ENCODE measurements at regions not wholly inside any gene's neighbourhood (a gene's known extent, or its start where the extent isn't known, plus 50 kb on each side); places are given as distances from the start of the nearest gene placed in this dataset.

- H3K27me3 Mint-ChIP-seq (ENCODE audit: unreplicated experiment) = peaks cover 2% of the 10 kb centered on the region
- peaks cover 5% of the 10 kb centered on the region for H3K36me3 Mint-ChIP-seq (ENCODE audit: unreplicated experiment)
Measured at GRCh38 chr1:43056981-43057391, 98.3 kb upstream of the SLC2A1 start.

GRCh38 chr1:43056460-43056859, 97.8 kb upstream of the SLC2A1 start:
- Mint-ChIP-seq H3K27ac (ENCODE audit: unreplicated experiment) (no peak overlapping the region), H3K27me3 (ENCODE audit: unreplicated experiment) (peaks cover 2% of the 10 kb centered on the region), H3K36me3 (ENCODE audit: unreplicated experiment) (peaks cover 5% of the 10 kb centered on the region), H3K9me3 (ENCODE audit: unreplicated experiment) (peaks cover 5% of the 10 kb centered on the region), H3K4me3 (ENCODE audit: unreplicated experiment) (no peak overlapping the region), H3K4me1 (ENCODE audit: low read depth, unreplicated experiment) (no peaks in the 10 kb centered on the region)
- DNase-seq = no peak
- TF ChIP-seq, protein P1, sequence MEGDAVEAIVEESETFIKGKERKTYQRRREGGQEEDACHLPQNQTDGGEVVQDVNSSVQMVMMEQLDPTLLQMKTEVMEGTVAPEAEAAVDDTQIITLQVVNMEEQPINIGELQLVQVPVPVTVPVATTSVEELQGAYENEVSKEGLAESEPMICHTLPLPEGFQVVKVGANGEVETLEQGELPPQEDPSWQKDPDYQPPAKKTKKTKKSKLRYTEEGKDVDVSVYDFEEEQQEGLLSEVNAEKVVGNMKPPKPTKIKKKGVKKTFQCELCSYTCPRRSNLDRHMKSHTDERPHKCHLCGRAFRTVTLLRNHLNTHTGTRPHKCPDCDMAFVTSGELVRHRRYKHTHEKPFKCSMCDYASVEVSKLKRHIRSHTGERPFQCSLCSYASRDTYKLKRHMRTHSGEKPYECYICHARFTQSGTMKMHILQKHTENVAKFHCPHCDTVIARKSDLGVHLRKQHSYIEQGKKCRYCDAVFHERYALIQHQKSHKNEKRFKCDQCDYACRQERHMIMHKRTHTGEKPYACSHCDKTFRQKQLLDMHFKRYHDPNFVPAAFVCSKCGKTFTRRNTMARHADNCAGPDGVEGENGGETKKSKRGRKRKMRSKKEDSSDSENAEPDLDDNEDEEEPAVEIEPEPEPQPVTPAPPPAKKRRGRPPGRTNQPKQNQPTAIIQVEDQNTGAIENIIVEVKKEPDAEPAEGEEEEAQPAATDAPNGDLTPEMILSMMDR (IDR thresholded peaks at IDR 0.05; ENCODE audit: partially characterized antibody, unreplicated experiment) = no peak

More at GRCh38 chr1:43056981-43057391, 98.3 kb upstream of the SLC2A1 start:
- Mint-ChIP-seq H3K4me3 (ENCODE audit: unreplicated experiment) (no peak overlapping the region), H3K4me1 (ENCODE audit: low read depth, unreplicated experiment) (no peaks in the 10 kb centered on the region), H3K9me3 (ENCODE audit: unreplicated experiment) (peaks cover 5% of the 10 kb centered on the region), H3K27ac (ENCODE audit: unreplicated experiment) (no peak overlapping the region)
- no peak for DNase-seq
- TF ChIP-seq, protein P1 (IDR thresholded peaks at IDR 0.05; ENCODE audit: partially characterized antibody, unreplicated experiment) = no peak

DNA sequence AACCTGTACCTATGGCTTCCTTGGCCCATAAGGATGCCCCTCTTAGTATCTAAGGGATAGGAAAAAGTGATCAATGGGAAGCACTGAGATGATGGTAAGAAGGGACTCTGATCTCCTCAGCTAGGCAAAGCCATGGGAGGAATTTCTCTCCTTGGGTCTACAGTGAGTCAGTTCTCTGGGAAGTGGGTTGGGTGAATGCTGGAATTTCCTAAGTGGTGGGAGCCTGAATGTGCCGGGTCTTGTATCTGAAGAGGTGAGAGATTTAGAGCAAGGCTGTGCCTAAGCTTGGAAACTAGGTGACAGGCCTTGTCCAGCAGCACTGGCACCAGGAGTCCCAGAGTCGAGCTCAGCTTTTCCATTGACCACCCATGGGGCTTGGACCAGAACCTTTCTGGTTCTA, 96.3 kb upstream of the SLC2A1 start:
- TF ChIP-seq, protein P1 (IDR thresholded peaks at IDR 0.05; ENCODE audit: partially characterized antibody, unreplicated experiment) = no peak
- Mint-ChIP-seq H3K27me3 (ENCODE audit: unreplicated experiment) (peaks cover 2% of the 10 kb centered on the region), H3K27ac (ENCODE audit: unreplicated experiment) (no peak overlapping the region), H3K36me3 (ENCODE audit: unreplicated experiment) (peaks cover 5% of the 10 kb centered on the region), H3K4me3 (ENCODE audit: unreplicated experiment) (no peak overlapping the region), H3K4me1 (ENCODE audit: low read depth, unreplicated experiment) (no peaks in the 10 kb centered on the region), H3K9me3 (ENCODE audit: unreplicated experiment) (peaks cover 5% of the 10 kb centered on the region)
- no peak for DNase-seq

DNA sequence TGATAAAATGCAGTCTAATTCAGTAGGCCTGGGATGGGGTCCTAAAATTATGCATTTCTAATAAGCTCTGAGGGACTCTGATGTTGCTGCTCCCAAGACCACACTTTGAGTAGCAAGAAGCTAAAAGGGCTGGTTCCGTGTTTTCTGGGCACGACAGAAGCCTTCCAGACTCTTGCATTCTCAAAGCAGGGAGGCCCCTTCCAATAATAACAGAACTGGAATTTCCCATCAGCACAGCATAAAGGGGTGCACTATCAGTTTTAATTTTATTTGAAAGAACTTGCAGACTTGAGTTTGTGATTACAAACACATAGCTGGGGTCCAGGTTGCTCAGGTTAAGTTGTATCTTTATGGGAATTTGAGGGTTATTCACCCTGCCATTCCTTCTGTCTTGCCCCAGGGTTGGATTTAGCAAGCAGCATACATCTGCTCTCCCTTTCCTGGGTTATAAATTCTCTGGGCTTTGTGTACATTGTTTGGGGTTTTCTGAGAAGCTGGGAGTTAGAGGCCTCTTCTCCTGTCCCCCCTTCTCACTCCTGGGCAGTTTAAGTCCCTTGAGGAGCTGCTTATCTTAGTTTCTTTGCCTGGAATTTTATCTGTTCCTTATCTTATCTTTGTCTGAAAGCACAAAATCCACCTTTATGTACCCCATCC, 94.2 kb upstream of the SLC2A1 start:
- Mint-ChIP-seq H3K9me3 (ENCODE audit: unreplicated experiment) (peaks cover 4% of the 10 kb centered on the region), H3K27me3 (ENCODE audit: unreplicated experiment) (peaks cover 1% of the 10 kb centered on the region), H3K4me1 (ENCODE audit: low read depth, unreplicated experiment) (no peaks in the 10 kb centered on the region), H3K27ac (ENCODE audit: unreplicated experiment) (no peak overlapping the region), H3K36me3 (ENCODE audit: unreplicated experiment) (peaks cover 4% of the 10 kb centered on the region), H3K4me3 (ENCODE audit: unreplicated experiment) (no peak overlapping the region)
- TF ChIP-seq, protein P1 (IDR thresholded peaks at IDR 0.05; ENCODE audit: partially characterized antibody, unreplicated experiment) = no peak
- no peak for DNase-seq

- TF ChIP-seq, protein P1 (IDR thresholded peaks at IDR 0.05; ENCODE audit: partially characterized antibody, unreplicated experiment) = no peak
- H3K36me3 Mint-ChIP-seq (ENCODE audit: unreplicated experiment) = no peaks in the 10 kb centered on the region
- DNase-seq = no peak
- no peak overlapping the region for H3K27ac Mint-ChIP-seq (ENCODE audit: unreplicated experiment)
- no peak overlapping the region for H3K4me3 Mint-ChIP-seq (ENCODE audit: unreplicated experiment)
- no peaks in the 10 kb centered on the region for H3K4me1 Mint-ChIP-seq (ENCODE audit: low read depth, unreplicated experiment)
- H3K27me3 Mint-ChIP-seq (ENCODE audit: unreplicated experiment) = no peaks in the 10 kb centered on the region
- H3K9me3 Mint-ChIP-seq (ENCODE audit: unreplicated experiment) = no peaks in the 10 kb centered on the region
Measured at GRCh38 chr1:43052322-43052721, 93.7 kb upstream of the SLC2A1 start.

All from glutamatergic neuron (in vitro differentiated cells).